ENCODE measurements at regions not wholly inside any gene's neighbourhood (a gene's known extent, or its start where the extent isn't known, plus 50 kb on each side); places are given as distances from the start of the nearest gene placed in this dataset.

- no peak for TF ChIP-seq CTCF (IDR thresholded peaks at IDR 0.05; ENCODE audit: low read depth, low read length)
- TF ChIP-seq EZH2phosphoT487 (IDR thresholded peaks at IDR 0.05; ENCODE audit: low read depth): no peak
- Histone ChIP-seq H2AFZ (ENCODE audit: low read depth, low read length) (no peak overlapping the region), H3K4me2 (ENCODE audit: low read length) (no peak overlapping the region), H3K79me2 (ENCODE audit: low read length) (no peaks in the 10 kb centered on the region), H3K36me3 (replicated peaks; ENCODE audit: low read depth, low read length) (no peaks in the 10 kb centered on the region), H3K9ac (ENCODE audit: low read length) (no peak overlapping the region), H3K4me1 (ENCODE audit: low read length) (peaks cover 27% of the 10 kb centered on the region), H3K27me3 (ENCODE audit: low read depth, low read length) (no peaks in the 10 kb centered on the region), H4K20me1 (ENCODE audit: insufficient read depth, low read length) (no peaks in the 10 kb centered on the region), H3K27ac (ENCODE audit: low read length) (no peak overlapping the region), H3K9me3 (ENCODE audit: insufficient read depth, low read length) (no peaks in the 10 kb centered on the region), H3K4me3 (ENCODE audit: low read length) (no peak overlapping the region)
These were observed 2098.3 kb downstream of the TP53TG3F start for GRCh38 chr16:35557731-35558130.

GRCh38 chr16:35559911-35560636 lies 2100.7 kb downstream of the TP53TG3F start:
- TF ChIP-seq EZH2phosphoT487 (IDR thresholded peaks at IDR 0.05; ENCODE audit: low read depth): no peak
- peak; percentile 61 for TF ChIP-seq CTCF (IDR thresholded peaks at IDR 0.05; ENCODE audit: low read depth, low read length)
- H3K4me3 ChIP-seq (ENCODE audit: low read length): no peak overlapping the region
- no peaks in the 10 kb centered on the region for H3K9me3 ChIP-seq (ENCODE audit: insufficient read depth, low read length)

GRCh38 chr16:35560637-35560984 lies 2101.2 kb downstream of the TP53TG3F start:
- Histone ChIP-seq H3K79me2 (ENCODE audit: low read length) (no peaks in the 10 kb centered on the region), H3K4me2 (ENCODE audit: low read length) (peak overlapping the region; percentile 25; the same call in 1 of the 2 replicates), H4K20me1 (ENCODE audit: insufficient read depth, low read length) (no peaks in the 10 kb centered on the region), H3K27me3 (ENCODE audit: low read depth, low read length) (no peaks in the 10 kb centered on the region), H3K4me1 (ENCODE audit: low read length) (peaks cover 29% of the 10 kb centered on the region), H3K4me3 (ENCODE audit: low read length) (no peak overlapping the region), H3K27ac (ENCODE audit: low read length) (no peak overlapping the region), H2AFZ (ENCODE audit: low read depth, low read length) (no peak overlapping the region), H3K36me3 (replicated peaks; ENCODE audit: low read depth, low read length) (no peaks in the 10 kb centered on the region), H3K9me3 (ENCODE audit: insufficient read depth, low read length) (no peaks in the 10 kb centered on the region), H3K9ac (ENCODE audit: low read length) (no peak overlapping the region)
- TF ChIP-seq EZH2phosphoT487 (IDR thresholded peaks at IDR 0.05; ENCODE audit: low read depth) (no peak), CTCF (IDR thresholded peaks at IDR 0.05; ENCODE audit: low read depth, low read length) (no peak)

More at GRCh38 chr16:35559911-35560636, 2100.7 kb downstream of the TP53TG3F start:
- H3K36me3 ChIP-seq (replicated peaks; ENCODE audit: low read depth, low read length): no peaks in the 10 kb centered on the region
- H2AFZ ChIP-seq (ENCODE audit: low read depth, low read length): no peak overlapping the region
- no peak overlapping the region for H3K4me2 ChIP-seq (ENCODE audit: low read length)
- H3K9ac ChIP-seq (ENCODE audit: low read length): no peak overlapping the region
- no peaks in the 10 kb centered on the region for H3K79me2 ChIP-seq (ENCODE audit: low read length)
- H3K27me3 ChIP-seq (ENCODE audit: low read depth, low read length): no peaks in the 10 kb centered on the region
- peaks cover 29% of the 10 kb centered on the region for H3K4me1 ChIP-seq (ENCODE audit: low read length)
- no peak overlapping the region for H3K27ac ChIP-seq (ENCODE audit: low read length)
- H4K20me1 ChIP-seq (ENCODE audit: insufficient read depth, low read length): no peaks in the 10 kb centered on the region

GRCh38 chr16:35561346-35561745 lies 2101.9 kb downstream of the TP53TG3F start:
- Histone ChIP-seq H3K9ac (ENCODE audit: low read length) (no peak overlapping the region), H2AFZ (ENCODE audit: low read depth, low read length) (no peak overlapping the region), H4K20me1 (ENCODE audit: insufficient read depth, low read length) (no peaks in the 10 kb centered on the region), H3K27ac (ENCODE audit: low read length) (no peak overlapping the region), H3K36me3 (replicated peaks; ENCODE audit: low read depth, low read length) (no peaks in the 10 kb centered on the region), H3K4me2 (ENCODE audit: low read length) (no peak overlapping the region), H3K4me1 (ENCODE audit: low read length) (peaks cover 29% of the 10 kb centered on the region), H3K4me3 (ENCODE audit: low read length) (no peak overlapping the region), H3K79me2 (ENCODE audit: low read length) (no peaks in the 10 kb centered on the region), H3K9me3 (ENCODE audit: insufficient read depth, low read length) (no peaks in the 10 kb centered on the region), H3K27me3 (ENCODE audit: low read depth, low read length) (no peaks in the 10 kb centered on the region)
- TF ChIP-seq EZH2phosphoT487 (IDR thresholded peaks at IDR 0.05; ENCODE audit: low read depth): no peak

Measured in OCI-LY3 (cell line).